ENCODE measurements at regions not wholly inside any gene's neighbourhood (a gene's known extent, or its start where the extent isn't known, plus 50 kb on each side); places are given as distances from the start of the nearest gene placed in this dataset.
A peak's percentile ranks its signal among the peaks of the same experiment; 100 is the strongest.

- H3K36me3 Mint-ChIP-seq: peaks cover 18% of the 10 kb centered on the region
- H3K9me3 Mint-ChIP-seq (ENCODE audit: low read depth): peaks cover 22% of the 10 kb centered on the region
- peaks cover 7% of the 10 kb centered on the region for H3K4me1 Mint-ChIP-seq (ENCODE audit: low read depth)
- H3K27me3 Mint-ChIP-seq: no peaks in the 10 kb centered on the region
- no peak overlapping the region for H3K27ac Mint-ChIP-seq
- H3K4me3 Mint-ChIP-seq: no peak overlapping the region
Measured at GRCh38 chr2:172658945-172659344, 76.7 kb upstream of the RAPGEF4 start.

- H3K27me3 Mint-ChIP-seq: no peaks in the 10 kb centered on the region
- H3K9me3 Mint-ChIP-seq (ENCODE audit: low read depth): peaks cover 22% of the 10 kb centered on the region
- H3K27ac Mint-ChIP-seq: no peak overlapping the region
- H3K4me1 Mint-ChIP-seq (ENCODE audit: low read depth): no peaks in the 10 kb centered on the region
- H3K4me3 Mint-ChIP-seq: no peak overlapping the region
- H3K36me3 Mint-ChIP-seq: peaks cover 21% of the 10 kb centered on the region
Measured at GRCh38 chr2:172662099-172662498, 73.5 kb upstream of the RAPGEF4 start.

- Mint-ChIP-seq H3K27me3 (no peaks in the 10 kb centered on the region), H3K9me3 (ENCODE audit: low read depth) (peaks cover 2% of the 10 kb centered on the region), H3K4me1 (ENCODE audit: low read depth) (no peaks in the 10 kb centered on the region), H3K4me3 (no peak overlapping the region), H3K36me3 (peaks cover 6% of the 10 kb centered on the region), H3K27ac (no peak overlapping the region)
Measured at GRCh38 chr2:172664766-172665165, 70.9 kb upstream of the RAPGEF4 start.

GRCh38 chr2:172667581-172668325, 67.9 kb upstream of the RAPGEF4 start:
- Mint-ChIP-seq H3K4me3 (no peak overlapping the region), H3K9me3 (ENCODE audit: low read depth) (no peaks in the 10 kb centered on the region), H3K36me3 (peaks cover 4% of the 10 kb centered on the region)

GRCh38 chr2:172671501-172671900, 64.1 kb upstream of the RAPGEF4 start:
- Mint-ChIP-seq H3K27ac (no peak overlapping the region), H3K4me1 (ENCODE audit: low read depth) (peaks cover 6% of the 10 kb centered on the region), H3K36me3 (peaks cover 11% of the 10 kb centered on the region), H3K4me3 (no peak overlapping the region), H3K9me3 (ENCODE audit: low read depth) (peaks cover 6% of the 10 kb centered on the region), H3K27me3 (peaks cover 1% of the 10 kb centered on the region)

More at GRCh38 chr2:172667581-172668325, 67.9 kb upstream of the RAPGEF4 start:
- Mint-ChIP-seq H3K27ac (no peak overlapping the region), H3K4me1 (ENCODE audit: low read depth) (no peaks in the 10 kb centered on the region), H3K27me3 (peaks cover under 1% of the 10 kb centered on the region)

- Mint-ChIP-seq H3K4me3 (no peak overlapping the region), H3K4me1 (ENCODE audit: low read depth) (peaks cover 6% of the 10 kb centered on the region), H3K27me3 (peaks cover 1% of the 10 kb centered on the region), H3K9me3 (ENCODE audit: low read depth) (peaks cover 6% of the 10 kb centered on the region), H3K36me3 (peaks cover 8% of the 10 kb centered on the region), H3K27ac (no peak overlapping the region)
Measured at GRCh38 chr2:172672114-172672513, 63.5 kb upstream of the RAPGEF4 start.

- H3K27me3 Mint-ChIP-seq: peaks cover 1% of the 10 kb centered on the region
- no peak overlapping the region for H3K4me3 Mint-ChIP-seq
- H3K27ac Mint-ChIP-seq: no peak overlapping the region
- H3K36me3 Mint-ChIP-seq: peaks cover 8% of the 10 kb centered on the region
- H3K9me3 Mint-ChIP-seq (ENCODE audit: low read depth): peaks cover 6% of the 10 kb centered on the region
- H3K4me1 Mint-ChIP-seq (ENCODE audit: low read depth): peaks cover 6% of the 10 kb centered on the region
Measured at GRCh38 chr2:172673056-172673683, 62.5 kb upstream of the RAPGEF4 start.

GRCh38 chr2:172674034-172674967, 61.3 kb upstream of the RAPGEF4 start:
- Mint-ChIP-seq H3K36me3 (peaks cover 8% of the 10 kb centered on the region), H3K27ac (no peak overlapping the region), H3K9me3 (ENCODE audit: low read depth) (peaks cover 6% of the 10 kb centered on the region), H3K4me3 (peak overlapping the region; percentile 40), H3K4me1 (ENCODE audit: low read depth) (peaks cover 6% of the 10 kb centered on the region), H3K27me3 (peaks cover 1% of the 10 kb centered on the region)

GRCh38 chr2:172674968-172675303, 60.7 kb upstream of the RAPGEF4 start:
- no peak overlapping the region for H3K27ac Mint-ChIP-seq

GRCh38 chr2:172677363-172677762, 58.3 kb upstream of the RAPGEF4 start:
- Mint-ChIP-seq H3K4me3 (no peak overlapping the region), H3K4me1 (ENCODE audit: low read depth) (peaks cover 6% of the 10 kb centered on the region), H3K36me3 (peaks cover 8% of the 10 kb centered on the region), H3K27ac (no peak overlapping the region), H3K27me3 (peaks cover 1% of the 10 kb centered on the region), H3K9me3 (ENCODE audit: low read depth) (peaks cover 6% of the 10 kb centered on the region)

More at GRCh38 chr2:172674968-172675303, 60.7 kb upstream of the RAPGEF4 start:
- H3K27me3 Mint-ChIP-seq: peaks cover 1% of the 10 kb centered on the region
- peaks cover 8% of the 10 kb centered on the region for H3K36me3 Mint-ChIP-seq
- peaks cover 6% of the 10 kb centered on the region for H3K9me3 Mint-ChIP-seq (ENCODE audit: low read depth)
- H3K4me1 Mint-ChIP-seq (ENCODE audit: low read depth): peaks cover 6% of the 10 kb centered on the region
- H3K4me3 Mint-ChIP-seq: no peak overlapping the region

GRCh38 chr2:172680436-172681068, 55.1 kb upstream of the RAPGEF4 start:
- H3K27ac Mint-ChIP-seq: no peak overlapping the region
- H3K9me3 Mint-ChIP-seq (ENCODE audit: low read depth): peaks cover 16% of the 10 kb centered on the region
- H3K4me3 Mint-ChIP-seq: no peak overlapping the region
- no peaks in the 10 kb centered on the region for H3K4me1 Mint-ChIP-seq (ENCODE audit: low read depth)
- H3K27me3 Mint-ChIP-seq: no peaks in the 10 kb centered on the region
- H3K36me3 Mint-ChIP-seq: peaks cover 10% of the 10 kb centered on the region

GRCh38 chr2:172685467-172685866, 50.2 kb upstream of the RAPGEF4 start:
- H3K4me1 Mint-ChIP-seq (ENCODE audit: low read depth): peaks cover 15% of the 10 kb centered on the region
- H3K27me3 Mint-ChIP-seq: no peaks in the 10 kb centered on the region

More at GRCh38 chr2:172685467-172685866, 50.2 kb upstream of the RAPGEF4 start:
- H3K36me3 Mint-ChIP-seq: peaks cover 10% of the 10 kb centered on the region
- no peak overlapping the region for H3K4me3 Mint-ChIP-seq
- no peak overlapping the region for H3K27ac Mint-ChIP-seq
- H3K9me3 Mint-ChIP-seq (ENCODE audit: low read depth): peaks cover 13% of the 10 kb centered on the region
